ENCODE measurements at regions not wholly inside any gene's neighbourhood (a gene's known extent, or its start where the extent isn't known, plus 50 kb on each side); places are given as distances from the start of the nearest gene placed in this dataset.
A peak's percentile ranks its signal among the peaks of the same experiment; 100 is the strongest.

DNA sequence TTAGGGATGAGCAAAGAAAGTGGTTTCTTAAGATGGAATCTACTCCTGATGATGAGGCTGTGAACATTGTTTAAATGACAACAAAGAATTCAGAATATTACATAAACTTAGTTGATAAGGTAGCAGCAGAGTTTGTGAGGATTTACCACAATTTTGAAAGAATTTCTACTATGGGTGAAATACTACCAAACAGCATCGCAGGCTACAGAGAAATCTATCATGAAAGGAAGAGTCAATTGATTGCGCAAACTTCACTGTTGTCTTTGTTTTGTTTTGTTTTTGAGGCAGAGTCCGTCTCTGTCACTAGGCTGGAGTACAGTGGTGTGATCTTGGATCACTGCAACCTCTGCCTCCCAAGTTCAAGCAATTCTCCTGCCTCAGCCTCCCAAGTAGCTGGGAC, 107.4 kb upstream of the SLC6A6 start:
- Histone ChIP-seq H4K5ac (ENCODE audit: insufficient read length, low read depth, low read length) (no peak overlapping the region), H3K9me3 (ENCODE audit: insufficient read depth in 2 of 2, low read depth in 1 of 2, low read length in 1 of 2) (no peaks in the 10 kb centered on the region), H4K8ac (ENCODE audit: extremely low read depth, insufficient read depth, low read length) (no peak overlapping the region), H4K91ac (replicated peaks; ENCODE audit: insufficient read length, low read length) (no peak overlapping the region), H2BK20ac (ENCODE audit: low read length) (no peak overlapping the region), H2BK5ac (ENCODE audit: low read depth, low read length) (no peak overlapping the region), H2BK15ac (ENCODE audit: low read length) (no peak overlapping the region), H3K4me2 (ENCODE audit: insufficient read depth in 1 of 2, low read depth in 2 of 2, low read length in 2 of 2) (no peak overlapping the region), H3K4me3 (ENCODE audit: extremely low read depth in 1 of 4, insufficient read depth in 2 of 4, low read depth in 3 of 4, low read length in 4 of 4) (no peak overlapping the region), H3K27me3 (replicated peaks in 1 of 4; ENCODE audit: control insufficient read depth in 3 of 4, extremely low read depth in 1 of 4, insufficient read depth in 3 of 4, low read length in 3 of 4) (peaks cover 0 to 2% (median 2%) of the 10 kb centered on the region in 4 experiments; a peak in 2 of 7 replicates), H3K23ac (ENCODE audit: insufficient read length) (no peak overlapping the region), H3K4ac (replicated peaks; ENCODE audit: insufficient read length, low read depth, low read length) (no peak overlapping the region), H2BK120ac (replicated peaks; ENCODE audit: low read depth, low read length) (no peak overlapping the region), H2BK12ac (ENCODE audit: low read depth, low read length) (no peak overlapping the region), H4K20me1 (replicated peaks in 1 of 2; ENCODE audit: control insufficient read depth in 1 of 2, insufficient read depth in 2 of 2, low read length in 2 of 2) (no peaks in the 10 kb centered on the region), H3K4me1 (replicated peaks in 1 of 4; ENCODE audit: control insufficient read depth in 3 of 4, insufficient read depth in 4 of 4, low read length in 3 of 4) (peaks cover 0 to 10% (median 3%) of the 10 kb centered on the region in 4 experiments; a peak in 6 of 7 replicates), H3K9ac (replicated peaks in 1 of 4; ENCODE audit: extremely low read depth in 1 of 4, low read depth in 3 of 4, low read length in 3 of 4) (no peak overlapping the region), H3K56ac (replicated peaks; ENCODE audit: insufficient read length, low read depth, low read length) (no peak overlapping the region), H3K79me2 (ENCODE audit: control insufficient read depth in 1 of 2, insufficient read depth in 2 of 2, low read length in 2 of 2) (no peaks in the 10 kb centered on the region), H3K23me2 (ENCODE audit: low read depth, low read length) (no peaks in the 10 kb centered on the region; the same call in 1 of the 2 replicates), H3K27ac (ENCODE audit: low read depth, low read length) (no peak overlapping the region), H3K79me1 (ENCODE audit: low read depth, low read length) (no peaks in the 10 kb centered on the region), H2AFZ (ENCODE audit: low read length) (no peak overlapping the region), H2AK5ac (ENCODE audit: low read depth, low read length) (no peak overlapping the region), H3K18ac (ENCODE audit: extremely low read depth, low read length) (no peak overlapping the region), H3K36me3 (ENCODE audit: control insufficient read depth in 2 of 4, insufficient read depth in 4 of 4, low read length in 3 of 4) (no peaks in the 10 kb centered on the region), H3K14ac (ENCODE audit: insufficient read length) (no peak overlapping the region)
- TF ChIP-seq TCF12 (IDR thresholded peaks at IDR 0.05; ENCODE audit: low read depth, low read length) (no peak), CEBPB (IDR thresholded peaks at IDR 0.05; ENCODE audit: low read depth, low read length) (peak; percentile 62; the same call in 1 of the 2 replicates)
- ChIA-PET POLR2A (ENCODE audit: partially characterized antibody) (interaction anchor here (3.0 kb wide), 1 partner anchor 12 kb away, joined by 11 read pairs; no protein-coding TSS in a partner anchor), CTCF (ENCODE audit: partially characterized antibody) (interaction anchor here (0.7 to 8.9 kb wide), 7 partner anchors 14 to 1034 kb away, joined by 3 to 75 read pairs (median 5); no protein-coding TSS in a partner anchor)
- FAIRE-seq (no peak), DNase-seq (ENCODE audit: low read depth in 1 of 2, low spot score in 2 of 2) (no peak)
- WGBS, 2 experiments (ENCODE audit: extremely low coverage in 1 of 2, insufficient coverage in 1 of 2, insufficient read length in 1 of 2, insufficient replicate concordance in 2 of 2, low coverage in 1 of 2, low lambda C conversion rate in 2 of 2, missing lambda C conversion rate in 1 of 2): 93% methylated on average over 3 of the region's 3 CpGs; no CpG with 5 or more reads in 1 of the 2 experiments

Measured in H1 (cell line).